ENCODE measurements at regions not wholly inside any gene's neighbourhood (a gene's known extent, or its start where the extent isn't known, plus 50 kb on each side); places are given as distances from the start of the nearest gene placed in this dataset.

- TF ChIP-seq CTCF (IDR thresholded peaks at IDR 0.05): no peak
- TF ChIP-seq POLR2A (IDR thresholded peaks at IDR 0.05): no peak
Observed at GRCh38 chrX:75609406-75609805, 86.6 kb upstream of the ZDHHC15 start.

Data from vagina (tissue), 2 donors.